ENCODE measurements at regions not wholly inside any gene's neighbourhood (a gene's known extent, or its start where the extent isn't known, plus 50 kb on each side); places are given as distances from the start of the nearest gene placed in this dataset.

DNA sequence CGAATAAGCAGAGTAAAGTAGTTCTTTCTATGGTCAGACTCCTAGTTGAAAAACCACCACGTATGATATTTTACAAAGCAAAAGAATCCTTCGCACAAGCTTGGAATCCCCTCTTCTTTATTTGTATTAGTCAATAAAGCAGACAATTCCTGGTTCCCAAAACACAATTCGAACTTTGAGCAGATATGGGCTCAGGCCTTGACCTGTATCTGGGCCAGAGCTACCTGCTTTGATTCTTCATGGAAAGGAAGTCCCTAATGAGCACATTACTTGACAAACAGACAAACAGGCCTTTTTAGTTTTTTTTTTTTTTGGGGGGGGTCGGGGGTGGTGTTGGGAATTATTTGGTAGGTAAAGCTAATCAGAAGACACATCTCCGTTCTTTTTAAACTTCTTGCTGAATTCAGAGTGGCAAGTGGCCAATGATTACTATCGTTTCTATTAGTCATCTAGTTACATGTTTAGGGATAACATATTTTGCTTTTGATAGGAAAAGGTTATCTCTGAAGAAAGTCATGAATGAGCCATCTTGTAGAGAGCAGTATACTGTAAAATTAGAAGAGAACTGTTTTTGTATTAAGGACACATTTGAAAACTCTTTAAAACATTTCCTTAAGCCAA lies 116.6 kb upstream of the HMHB1 start:
- DNase-seq (ENCODE audit: insufficient read length, low spot score) (no peak), FAIRE-seq (no peak)

DNA sequence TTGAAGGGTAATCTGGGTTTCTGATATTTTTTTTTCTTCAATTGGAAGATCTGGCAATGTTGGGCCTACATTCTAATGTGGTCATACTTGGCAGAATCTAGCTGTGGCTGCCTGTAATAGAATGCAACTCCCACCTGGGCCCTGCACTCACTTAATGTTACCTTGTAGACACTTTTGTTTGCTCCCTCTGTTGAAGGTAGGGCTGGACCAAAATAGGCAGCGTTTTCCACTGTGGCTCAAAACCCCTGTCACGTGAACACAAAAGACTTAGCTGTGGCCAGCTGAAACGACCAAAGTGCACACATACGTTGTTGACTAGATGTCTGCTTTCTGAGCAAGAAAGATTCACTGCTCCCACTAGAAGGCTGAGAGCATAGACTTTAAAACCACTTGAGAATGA lies 117.6 kb upstream of the HMHB1 start:
- FAIRE-seq (peak; percentile 18), DNase-seq (ENCODE audit: insufficient read length, low spot score) (no peak)

DNA sequence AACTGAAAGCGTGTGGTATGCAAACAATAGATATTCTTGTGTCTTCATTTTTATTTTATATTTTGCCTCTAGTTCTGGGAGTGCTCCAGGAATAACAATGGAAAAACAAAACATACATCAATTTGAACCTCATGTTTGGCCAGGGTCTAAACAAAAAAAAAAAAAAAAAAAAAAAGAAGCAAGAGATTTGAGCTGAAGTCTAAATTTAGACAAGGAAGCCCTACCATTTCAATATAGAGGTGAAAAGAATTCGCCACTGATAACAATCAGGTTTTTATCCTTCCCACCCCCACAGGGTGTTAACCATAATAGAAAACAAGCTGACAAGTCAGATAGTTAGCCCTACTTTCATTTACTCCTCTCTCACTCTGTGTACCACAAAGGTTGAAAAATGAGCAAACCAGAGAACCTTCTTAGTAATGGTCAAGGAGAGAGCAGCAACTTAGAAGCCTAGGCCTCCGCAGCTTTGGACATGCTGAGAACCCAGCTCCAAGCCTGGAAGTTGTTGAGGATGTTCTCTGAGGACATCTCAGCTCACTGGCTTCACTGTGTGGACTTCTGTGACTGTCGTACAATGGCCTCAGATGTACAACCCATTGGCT lies 118.2 kb upstream of the HMHB1 start:
- DNase-seq (ENCODE audit: insufficient read length, low spot score) (no peak), FAIRE-seq (no peak)

DNA sequence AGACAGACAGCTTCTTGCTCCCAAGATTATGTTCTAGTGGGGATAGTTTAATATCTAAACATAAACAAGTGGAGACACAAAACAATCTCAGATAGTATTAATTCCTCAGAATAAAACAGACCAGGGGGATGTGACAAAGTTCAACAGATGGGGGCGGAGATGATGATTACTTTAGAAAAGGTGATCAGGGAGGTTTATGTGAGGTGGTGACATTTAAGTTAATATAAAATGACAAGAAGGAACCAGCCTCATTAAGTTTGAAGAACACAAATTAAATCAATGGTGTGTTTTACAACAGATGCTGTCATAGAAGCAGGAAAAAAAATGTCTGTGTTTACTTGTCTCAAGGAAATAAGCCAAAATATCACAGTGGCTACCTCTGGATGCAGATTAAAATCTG lies 119.6 kb upstream of the HMHB1 start:
- FAIRE-seq = no peak
- DNase-seq (ENCODE audit: insufficient read length, low spot score) = no peak

DNA sequence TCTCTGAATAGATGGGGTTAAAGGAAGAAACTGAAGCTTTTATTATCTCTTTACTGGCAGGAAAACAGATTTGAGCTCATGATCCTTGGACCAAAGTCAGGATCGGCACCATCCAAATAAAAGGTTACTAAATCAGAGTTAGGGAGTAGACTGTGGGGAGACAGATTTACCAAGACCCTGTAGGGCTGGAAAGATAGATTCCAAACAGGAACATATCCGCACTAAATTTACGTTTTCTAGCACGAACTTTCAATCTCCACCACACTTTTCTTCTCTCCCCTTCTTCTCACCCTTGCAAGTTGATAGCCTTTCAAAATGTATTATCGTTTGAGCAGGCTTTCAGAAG lies 120.0 kb upstream of the HMHB1 start:
- FAIRE-seq (no peak), DNase-seq (ENCODE audit: insufficient read length, low spot score) (no peak)

DNA sequence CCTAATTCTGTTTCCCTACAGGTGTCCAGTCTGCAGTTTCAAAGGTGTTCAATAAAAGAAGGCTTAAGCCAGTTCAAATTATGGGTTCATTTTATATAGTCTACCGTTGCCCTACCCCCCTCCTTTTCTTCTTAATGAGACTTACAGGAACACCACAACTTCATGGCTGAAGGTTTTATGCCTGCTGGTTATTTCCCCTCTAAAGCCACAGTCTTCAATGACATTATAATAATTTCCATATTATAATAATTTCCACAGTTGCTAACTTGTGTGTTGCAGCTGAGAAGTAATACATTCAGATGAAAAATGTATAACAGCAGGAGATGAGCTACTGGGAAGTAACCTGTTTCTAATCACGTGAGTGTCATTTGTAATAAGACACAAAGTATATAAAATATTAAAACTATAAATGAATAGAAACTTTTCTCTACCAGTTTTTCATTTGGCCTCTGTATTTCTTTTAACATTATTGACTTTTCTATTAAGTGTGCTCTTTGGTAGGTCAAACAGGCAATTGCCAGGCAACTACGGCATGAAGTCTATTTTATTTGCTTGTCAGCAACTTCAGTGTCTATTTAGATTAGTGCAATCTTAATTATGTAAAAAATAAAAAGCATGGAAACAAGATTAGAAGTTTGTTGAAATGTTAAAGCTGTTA lies 120.5 kb upstream of the HMHB1 start:
- no peak for DNase-seq (ENCODE audit: insufficient read length, low spot score)
- no peak for FAIRE-seq

DNA sequence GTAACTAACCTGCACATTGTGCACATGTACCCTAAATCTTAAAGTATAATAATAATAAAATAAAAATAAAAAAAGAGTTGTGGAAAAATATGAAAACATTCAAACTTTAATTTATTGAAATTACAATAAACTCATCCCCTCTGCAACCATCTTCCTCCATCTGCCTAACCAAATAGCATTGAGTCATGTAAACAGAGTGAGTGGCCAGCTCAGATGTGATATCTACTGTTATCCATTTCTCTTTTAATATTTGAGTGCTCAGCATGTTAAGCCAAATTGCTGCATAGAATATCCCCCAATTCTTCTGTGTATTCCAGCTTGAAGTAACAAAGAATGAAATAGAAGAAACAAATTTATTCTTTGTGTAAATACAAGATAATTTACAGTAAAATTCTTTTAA lies 124.4 kb upstream of the HMHB1 start:
- DNase-seq (ENCODE audit: insufficient read length, low spot score) = no peak
- FAIRE-seq = no peak

DNA sequence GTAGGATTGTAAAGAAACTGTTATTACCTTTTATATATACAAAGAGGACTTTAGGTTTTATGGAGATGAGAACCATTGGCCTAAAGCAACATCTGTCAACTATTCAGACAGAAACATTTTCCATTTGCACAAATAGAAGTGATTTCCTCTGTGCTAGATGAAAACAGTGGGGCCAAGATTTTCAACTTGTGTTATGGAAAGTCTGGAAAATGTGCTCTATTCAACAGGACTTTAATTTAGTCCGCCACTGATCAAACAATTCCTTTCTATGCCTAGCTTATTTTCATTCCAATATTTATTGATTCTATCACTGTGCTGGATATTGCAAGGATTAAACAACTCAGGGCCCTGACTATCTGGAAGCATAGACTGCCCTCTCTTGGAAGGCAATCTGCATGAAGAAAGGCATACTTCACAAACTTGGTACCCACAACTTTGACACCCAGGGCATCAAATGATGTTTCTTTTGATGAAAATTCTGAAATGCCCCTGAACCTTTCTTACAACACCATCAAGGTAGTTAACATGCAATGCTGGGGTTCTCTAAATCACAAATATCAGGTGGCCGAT lies 126.6 kb upstream of the HMHB1 start:
- DNase-seq (ENCODE audit: insufficient read length, low spot score) = no peak
- FAIRE-seq = no peak

DNA sequence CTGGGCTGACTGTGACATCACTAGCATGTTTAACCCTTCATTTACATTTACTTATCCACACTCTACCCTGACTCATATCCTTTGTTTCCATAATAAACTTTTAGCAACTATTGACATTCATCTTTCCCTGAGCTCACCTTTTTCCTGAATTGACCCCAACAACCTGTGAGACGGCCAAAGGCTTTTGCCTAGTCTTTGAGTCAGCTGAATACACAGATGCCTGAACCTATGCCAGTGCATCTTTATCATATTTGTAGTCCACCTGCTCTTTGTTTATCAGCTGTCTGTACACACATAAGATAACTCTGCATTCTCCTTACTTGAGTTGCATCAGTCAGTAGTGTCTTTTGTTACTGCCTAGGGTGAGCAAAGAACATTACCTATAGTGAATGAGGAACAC lies 128.5 kb upstream of the HMHB1 start:
- FAIRE-seq (no peak), DNase-seq (ENCODE audit: insufficient read length, low spot score) (no peak)

DNA sequence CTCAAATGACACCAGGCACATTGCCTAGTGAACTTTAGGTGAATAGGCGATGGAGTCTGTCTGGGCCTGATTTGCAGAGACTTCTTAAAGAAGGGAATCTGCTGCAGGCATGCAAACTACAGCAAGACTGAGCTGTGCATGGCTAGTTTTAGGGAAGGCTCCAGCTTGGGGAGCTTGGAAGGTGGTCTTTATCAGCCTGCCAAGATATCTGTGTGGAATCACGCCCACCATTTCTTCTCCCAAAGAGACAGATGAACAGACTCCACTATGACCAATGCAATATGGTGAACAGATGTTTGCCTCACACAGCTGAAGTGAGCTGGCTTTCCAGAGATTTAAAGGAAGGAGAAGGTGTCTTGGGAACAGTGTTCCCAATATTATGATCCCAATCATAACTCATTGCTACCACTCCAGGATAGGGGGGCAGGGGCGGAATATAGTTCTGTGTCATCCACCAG lies 129.0 kb upstream of the HMHB1 start:
- FAIRE-seq (no peak), DNase-seq (ENCODE audit: insufficient read length, low spot score) (no peak)

DNA sequence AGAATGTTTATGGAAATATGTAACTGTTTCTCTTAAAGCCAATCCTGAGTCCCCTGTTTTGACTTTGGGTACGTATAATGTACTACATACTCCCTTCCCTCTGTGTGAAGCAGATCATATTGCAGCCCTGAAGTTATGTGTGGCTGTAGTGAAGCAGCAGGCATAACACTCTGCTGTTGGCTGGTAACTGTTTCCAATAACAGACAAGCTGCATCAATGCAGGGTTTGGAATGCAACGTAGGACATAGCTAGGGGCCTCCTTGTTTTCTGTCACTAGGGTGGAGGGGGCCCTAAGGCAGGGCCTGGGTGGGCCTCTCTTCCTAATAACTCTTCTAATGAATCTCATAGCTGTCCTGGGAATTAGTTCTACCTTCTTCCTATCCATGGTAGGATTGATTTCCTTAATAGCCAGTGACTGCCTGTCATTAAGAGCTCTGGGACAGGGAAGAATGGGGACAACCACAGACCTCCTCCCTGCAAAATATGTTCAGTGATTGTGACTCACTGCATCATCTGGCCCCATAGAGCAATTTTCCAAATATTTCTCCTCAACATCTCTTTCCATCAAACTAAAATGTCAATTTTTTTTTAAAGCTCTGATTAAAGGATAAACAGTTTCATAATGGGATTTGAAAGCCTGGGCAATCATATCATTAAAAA lies 129.6 kb upstream of the HMHB1 start:
- FAIRE-seq (no peak), DNase-seq (ENCODE audit: insufficient read length, low spot score) (no peak)

DNA sequence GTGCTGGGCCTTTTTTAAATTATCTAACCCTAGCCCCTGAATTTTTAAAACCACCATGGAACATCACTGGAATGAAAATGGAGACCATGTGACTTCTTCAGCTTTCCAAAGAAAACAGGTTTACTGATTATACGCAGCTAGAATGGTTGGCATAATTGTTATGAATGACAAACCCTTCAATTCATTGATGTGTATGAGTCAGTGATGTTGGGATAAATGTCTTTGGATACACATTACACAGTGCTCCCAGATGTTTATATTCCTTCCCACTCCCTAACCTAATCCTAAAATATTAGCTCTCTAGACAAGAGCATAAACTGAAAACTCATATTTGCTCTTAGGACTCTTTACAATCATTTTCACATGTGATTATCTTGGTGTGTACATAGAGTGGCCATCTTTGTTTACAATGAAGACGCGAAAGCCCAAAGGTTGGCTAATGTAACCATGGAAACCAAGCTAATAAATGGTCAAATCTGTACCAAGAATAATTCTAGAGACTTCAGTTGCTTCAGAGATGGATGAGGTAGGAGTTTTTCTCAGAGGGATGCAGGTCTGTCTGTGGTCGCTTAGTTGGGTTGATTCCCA lies 131.2 kb upstream of the HMHB1 start:
- no peak for FAIRE-seq

DNA sequence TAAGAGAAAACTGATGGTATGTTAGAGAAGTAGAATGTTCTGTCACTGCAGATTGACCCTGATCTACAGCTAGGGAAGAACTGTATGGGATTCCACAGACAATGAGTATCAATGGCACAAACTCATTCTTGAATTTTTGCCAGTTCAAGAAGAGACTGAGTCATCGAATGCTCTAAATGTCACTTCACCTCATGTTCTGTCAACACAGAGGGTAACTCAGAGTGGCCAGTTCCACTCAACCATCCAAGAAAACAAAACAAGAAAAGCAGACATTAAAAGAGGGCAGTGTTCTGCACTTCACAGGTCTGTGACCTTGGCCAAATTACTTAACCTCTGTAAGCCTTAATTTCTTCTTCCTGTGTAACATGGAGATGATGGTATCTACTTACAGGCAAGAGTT lies 132.2 kb upstream of the HMHB1 start:
- FAIRE-seq (peak; percentile 37), DNase-seq (ENCODE audit: insufficient read length, low spot score) (no peak)

More for the DNA sequence above, 131.2 kb upstream of the HMHB1 start:
- no peak for DNase-seq (ENCODE audit: insufficient read length, low spot score)

DNA sequence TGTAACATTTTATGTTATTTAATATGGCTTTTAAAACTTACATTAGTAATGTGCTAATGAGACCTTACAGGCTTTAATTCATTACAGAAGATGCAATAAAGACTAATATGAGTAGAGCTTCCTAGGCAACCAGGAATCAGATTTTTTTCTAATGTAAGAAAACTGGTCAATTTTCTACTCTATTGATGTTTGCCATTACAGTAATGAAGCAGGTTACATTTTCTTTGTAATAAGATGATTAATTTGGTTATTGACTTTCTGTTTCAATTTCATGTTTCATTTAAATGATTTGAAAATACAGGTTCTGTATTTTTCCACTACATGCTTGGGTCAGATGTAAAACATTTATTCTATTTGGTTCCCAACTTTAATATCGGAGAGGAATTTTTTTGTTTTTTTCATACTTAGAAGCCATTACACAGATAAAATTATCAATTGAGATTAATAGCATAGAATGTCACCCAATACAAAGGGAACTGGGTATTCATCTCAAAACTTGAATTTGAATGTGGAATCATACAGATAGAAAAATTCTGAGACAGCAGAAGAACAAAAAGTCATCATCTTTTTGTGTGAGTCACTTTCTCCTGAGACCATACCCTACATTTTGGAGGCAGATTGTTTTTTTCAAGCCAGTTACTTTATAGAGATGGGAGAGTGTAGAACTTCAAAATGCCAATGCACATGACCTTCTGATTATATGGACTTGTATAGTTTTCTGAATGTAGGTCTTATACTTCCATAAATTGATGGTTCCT lies 133.6 kb upstream of the HMHB1 start:
- FAIRE-seq (no peak), DNase-seq (ENCODE audit: insufficient read length, low spot score) (no peak)

DNA sequence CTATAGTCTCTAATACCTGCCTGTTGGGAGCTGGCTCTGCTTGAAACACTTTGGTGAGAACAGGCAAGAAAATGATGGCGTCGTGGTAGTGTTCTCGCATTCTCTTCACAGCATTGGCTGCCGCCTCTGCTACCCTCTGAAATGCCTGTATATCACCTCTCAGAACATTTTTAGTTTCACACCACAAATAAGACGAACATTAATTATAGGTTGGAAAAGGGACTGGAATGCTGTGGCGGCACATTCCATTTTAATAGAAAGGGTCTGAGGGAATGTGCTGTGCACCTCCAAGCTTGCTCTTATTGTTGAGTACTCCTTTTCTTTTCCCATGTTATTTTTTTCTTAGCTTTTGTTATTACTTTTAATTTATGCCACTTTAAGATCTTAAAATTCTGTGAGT lies 134.6 kb upstream of the HMHB1 start:
- FAIRE-seq = no peak
- DNase-seq (ENCODE audit: insufficient read length, low spot score) = no peak

DNA sequence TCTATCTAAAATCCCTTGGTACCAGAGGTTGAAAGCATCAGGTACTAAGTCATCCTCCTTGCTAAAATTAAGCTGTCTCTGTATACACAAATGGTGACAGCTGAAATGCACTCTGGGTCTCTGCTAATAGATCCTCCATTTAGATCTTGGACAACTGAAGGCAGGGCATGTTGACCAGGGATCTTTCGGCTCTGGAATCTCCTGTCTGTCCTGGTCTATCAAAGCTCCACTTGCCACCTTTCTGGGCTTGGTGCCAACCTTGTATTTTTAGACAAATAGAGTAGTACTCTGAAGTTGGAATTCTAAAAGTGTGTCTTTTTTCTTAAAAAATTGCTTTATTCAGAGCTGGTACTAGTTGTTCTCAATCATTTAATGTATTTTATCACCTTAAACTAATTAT lies 135.2 kb upstream of the HMHB1 start:
- FAIRE-seq = no peak
- no peak for DNase-seq (ENCODE audit: insufficient read length, low spot score)

DNA sequence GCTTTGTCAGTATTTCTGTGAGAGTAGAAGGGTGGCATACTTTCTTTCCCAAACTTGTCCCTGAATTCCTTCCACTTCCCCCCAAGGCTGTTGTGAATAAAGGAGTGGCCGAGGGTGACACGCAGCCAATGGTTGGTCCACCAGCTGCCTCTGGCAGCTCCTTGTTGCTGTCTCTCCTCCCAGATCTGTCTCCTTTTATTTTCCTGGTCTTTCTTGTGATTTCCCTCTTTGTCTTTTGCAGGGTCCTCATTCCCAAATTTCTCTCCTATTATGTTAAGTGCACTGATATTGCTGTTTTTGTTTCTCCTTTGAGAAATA lies 137.5 kb upstream of the HMHB1 start:
- peak; percentile 31 for FAIRE-seq
- no peak for DNase-seq (ENCODE audit: insufficient read length, low spot score)

DNA sequence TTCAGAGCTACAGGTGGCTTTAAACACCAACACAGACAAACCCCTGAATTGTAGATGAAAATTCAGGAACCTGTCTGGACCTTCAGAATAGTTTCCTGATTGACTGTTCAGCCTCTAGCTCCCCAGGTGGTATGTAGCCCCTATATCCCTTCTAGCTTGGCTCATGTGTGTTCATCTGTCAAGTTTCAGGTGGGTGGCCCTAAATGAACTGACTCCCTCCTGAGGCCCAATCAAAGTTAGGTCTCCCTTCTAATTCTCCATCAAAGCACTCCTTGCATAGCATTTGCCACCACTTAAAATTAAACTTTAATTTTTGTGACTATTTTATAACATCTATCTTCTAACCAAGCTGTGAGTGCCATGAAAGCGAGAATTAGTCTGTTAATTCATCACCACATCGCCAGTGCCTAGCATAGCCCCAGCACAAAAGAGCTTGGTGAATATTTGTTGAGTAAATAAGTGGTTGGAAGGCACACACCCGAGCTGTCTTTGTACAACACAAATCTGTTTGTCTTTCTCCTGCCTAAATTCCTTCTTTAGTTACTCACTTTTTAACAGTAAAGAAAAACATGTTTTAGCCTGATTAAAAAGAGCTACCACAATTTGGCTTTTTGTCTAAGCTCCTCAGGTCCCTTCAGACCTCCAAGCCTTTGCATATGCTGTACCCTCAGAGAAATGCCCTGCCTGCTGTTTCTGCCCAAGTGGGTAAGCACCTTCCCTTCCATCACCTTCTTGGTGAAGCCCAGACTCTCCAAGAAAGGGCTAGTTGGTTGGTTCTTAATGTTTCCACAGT lies 138.1 kb upstream of the HMHB1 start:
- DNase-seq (ENCODE audit: insufficient read length, low spot score) (no peak), FAIRE-seq (no peak)

DNA sequence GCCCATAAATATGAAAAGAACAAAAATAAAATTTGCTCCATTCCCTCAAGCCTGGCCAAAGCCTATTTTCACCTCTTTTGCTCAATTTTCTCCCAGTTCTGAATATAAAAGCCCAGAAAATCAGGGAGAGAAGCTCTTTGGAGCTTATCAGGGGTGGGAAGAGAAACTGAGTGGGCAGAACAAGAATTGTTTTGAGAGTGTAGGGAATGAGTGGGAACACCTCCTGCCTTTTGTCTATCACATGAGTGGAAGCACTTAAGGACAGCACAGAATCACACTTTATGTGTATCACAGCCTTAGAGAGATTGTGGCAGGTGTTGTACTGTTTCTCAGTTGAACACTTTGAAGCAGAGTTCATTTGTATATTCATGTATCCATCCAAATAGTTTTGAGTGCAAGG lies 139.2 kb upstream of the HMHB1 start:
- FAIRE-seq (no peak), DNase-seq (ENCODE audit: insufficient read length, low spot score) (no peak)

Measured in GM19239 (cell line).